HG03469 (cell line): ENCODE measurements at regions not wholly inside any gene's neighbourhood (a gene's known extent, or its start where the extent isn't known, plus 50 kb on each side); places are given as distances from the start of the nearest gene placed in this dataset.
"Not testable (repeated sequence)": the region's sequence is repeated elsewhere in the genome, so short reads cannot be mapped to it uniquely, and the experiment has no call there.

Experiments used
- ATAC-seq: cut with Tn5 transposase; IDR thresholded peaks from one replicate; pipeline ENCODE4 v1.9.1; 2021; ENCODE audit warnings: mild to moderate bottlenecking, moderate library complexity, moderate number of reproducible peaks; ENCODE audit not compliant: unreplicated experiment

GRCh38 chr3:67145738-67146137, 147.6 kb downstream of the KBTBD8 start:
- ATAC-seq, result no peak

GRCh38 chr3:67154429-67154828, 156.3 kb downstream of the KBTBD8 start:
- ATAC-seq, result no peak

GRCh38 chr3:67167481-67167880, 169.4 kb downstream of the KBTBD8 start:
- no peak for ATAC-seq

- ATAC-seq, result no peak
These were observed 173.7 kb downstream of the KBTBD8 start for GRCh38 chr3:67171841-67172240.

GRCh38 chr3:67173130-67173529, 175.0 kb downstream of the KBTBD8 start:
- ATAC-seq, result not testable (repeated sequence)

- ATAC-seq, result no peak
These were observed 178.3 kb downstream of the KBTBD8 start for GRCh38 chr3:67176396-67176795.

- ATAC-seq, result no peak
These were observed 194.4 kb downstream of the KBTBD8 start for GRCh38 chr3:67192466-67192865.

GRCh38 chr3:67196677-67197076, 198.6 kb downstream of the KBTBD8 start:
- no peak for ATAC-seq

GRCh38 chr3:67198374-67198773, 200.3 kb downstream of the KBTBD8 start:
- ATAC-seq, result no peak

GRCh38 chr3:67200618-67201017, 202.5 kb downstream of the KBTBD8 start:
- no peak for ATAC-seq

- ATAC-seq, result no peak
These were observed 202.9 kb downstream of the KBTBD8 start for GRCh38 chr3:67201026-67201425.

- ATAC-seq, result no peak
These were observed 203.9 kb downstream of the KBTBD8 start for GRCh38 chr3:67202053-67202452.

- ATAC-seq, result no peak
These were observed 206.8 kb downstream of the KBTBD8 start for GRCh38 chr3:67204951-67205350.

- no peak for ATAC-seq
These were observed 217.6 kb downstream of the KBTBD8 start for GRCh38 chr3:67215690-67216089.

GRCh38 chr3:67227030-67227429, 228.9 kb downstream of the KBTBD8 start:
- no peak for ATAC-seq

GRCh38 chr3:67228136-67228535, 230.0 kb downstream of the KBTBD8 start:
- ATAC-seq, result no peak

GRCh38 chr3:67232642-67233041, 234.5 kb downstream of the KBTBD8 start:
- ATAC-seq, result no peak

GRCh38 chr3:67239353-67239752, 241.2 kb downstream of the KBTBD8 start:
- ATAC-seq, result no peak

GRCh38 chr3:67241084-67241483, 243.0 kb downstream of the KBTBD8 start:
- ATAC-seq, result no peak

GRCh38 chr3:67244130-67244529, 246.0 kb downstream of the KBTBD8 start:
- no peak for ATAC-seq

GRCh38 chr3:67245545-67245944, 247.4 kb downstream of the KBTBD8 start:
- ATAC-seq, result no peak

GRCh38 chr3:67248726-67249125, 250.6 kb downstream of the KBTBD8 start:
- no peak for ATAC-seq

GRCh38 chr3:67252906-67253305, 254.8 kb downstream of the KBTBD8 start:
- ATAC-seq, result not testable (repeated sequence)
